ENCODE measurements at regions not wholly inside any gene's neighbourhood (a gene's known extent, or its start where the extent isn't known, plus 50 kb on each side); places are given as distances from the start of the nearest gene placed in this dataset.

- Mint-ChIP-seq H3K27ac (no peak overlapping the region), H3K4me1 (no peaks in the 10 kb centered on the region), H3K4me3 (no peak overlapping the region), H3K36me3 (no peaks in the 10 kb centered on the region), H3K9me3 (no peaks in the 10 kb centered on the region), H3K27me3 (no peaks in the 10 kb centered on the region)
Measured at GRCh38 chr15:72919936-72920465, 132.3 kb upstream of the NEO1 start.

- H3K4me1 Mint-ChIP-seq, result no peaks in the 10 kb centered on the region
- H3K27ac Mint-ChIP-seq, result no peak overlapping the region
- no peaks in the 10 kb centered on the region for H3K36me3 Mint-ChIP-seq
- no peak overlapping the region for H3K4me3 Mint-ChIP-seq
- H3K27me3 Mint-ChIP-seq, result peaks cover under 1% of the 10 kb centered on the region
- no peaks in the 10 kb centered on the region for H3K9me3 Mint-ChIP-seq
Measured at GRCh38 chr15:72916897-72917296, 133.3 kb upstream of the ADPGK start.

DNA sequence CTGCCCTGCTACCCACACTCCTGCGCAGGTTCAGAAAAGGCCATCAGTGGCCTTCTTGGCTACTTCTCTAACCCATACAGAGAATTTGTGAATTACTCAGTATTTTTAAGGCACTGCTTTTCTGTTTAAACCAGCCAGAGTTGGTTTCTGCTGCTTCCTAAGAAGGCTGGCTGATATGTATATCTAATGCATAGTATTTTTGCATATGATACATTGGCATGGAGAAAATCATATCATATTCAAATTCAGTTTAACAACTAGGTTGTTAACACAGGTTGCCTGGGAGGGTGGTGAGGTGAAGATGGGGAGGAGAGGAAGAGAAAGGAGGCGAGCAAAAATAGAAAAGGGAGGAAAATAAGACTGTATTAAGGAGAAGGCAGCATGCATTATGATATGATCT lies 132.8 kb upstream of the ADPGK start:
- peaks cover 5% of the 10 kb centered on the region for H3K27me3 Mint-ChIP-seq
- no peaks in the 10 kb centered on the region for H3K4me1 Mint-ChIP-seq
- peak overlapping the region in 1 of 3 donors; percentile 41 for H3K27ac Mint-ChIP-seq
- no peak overlapping the region for H3K4me3 Mint-ChIP-seq
- no peaks in the 10 kb centered on the region for H3K36me3 Mint-ChIP-seq
- no peaks in the 10 kb centered on the region for H3K9me3 Mint-ChIP-seq

DNA sequence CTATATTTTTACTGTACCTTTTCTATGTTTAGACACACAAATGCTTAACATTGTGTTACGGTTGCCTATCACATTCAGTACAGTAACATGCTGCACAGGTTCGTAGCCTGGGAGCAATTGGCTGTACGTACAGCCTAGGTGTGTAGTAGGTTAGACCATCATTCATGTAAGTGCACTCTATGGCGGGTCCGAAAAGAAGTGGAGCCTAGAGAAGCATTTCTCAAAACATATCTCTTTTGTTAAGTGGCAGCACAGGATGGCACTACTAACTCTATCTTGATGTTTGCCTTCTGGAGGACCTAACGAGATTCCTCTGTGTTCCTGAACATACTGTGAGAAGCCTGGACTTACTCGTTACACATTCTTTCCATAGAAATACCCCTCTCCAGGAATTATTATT lies 132.3 kb upstream of the ADPGK start:
- Mint-ChIP-seq H3K27me3 (peaks cover 5% of the 10 kb centered on the region), H3K4me1 (no peaks in the 10 kb centered on the region), H3K9me3 (no peaks in the 10 kb centered on the region), H3K4me3 (no peak overlapping the region), H3K36me3 (no peaks in the 10 kb centered on the region), H3K27ac (no peak overlapping the region)

GRCh38 chr15:72912996-72913395 lies 129.4 kb upstream of the ADPGK start:
- Mint-ChIP-seq H3K4me3 (no peak overlapping the region), H3K27me3 (peaks cover 5% of the 10 kb centered on the region), H3K9me3 (no peaks in the 10 kb centered on the region), H3K4me1 (no peaks in the 10 kb centered on the region), H3K36me3 (no peaks in the 10 kb centered on the region), H3K27ac (no peak overlapping the region)

DNA sequence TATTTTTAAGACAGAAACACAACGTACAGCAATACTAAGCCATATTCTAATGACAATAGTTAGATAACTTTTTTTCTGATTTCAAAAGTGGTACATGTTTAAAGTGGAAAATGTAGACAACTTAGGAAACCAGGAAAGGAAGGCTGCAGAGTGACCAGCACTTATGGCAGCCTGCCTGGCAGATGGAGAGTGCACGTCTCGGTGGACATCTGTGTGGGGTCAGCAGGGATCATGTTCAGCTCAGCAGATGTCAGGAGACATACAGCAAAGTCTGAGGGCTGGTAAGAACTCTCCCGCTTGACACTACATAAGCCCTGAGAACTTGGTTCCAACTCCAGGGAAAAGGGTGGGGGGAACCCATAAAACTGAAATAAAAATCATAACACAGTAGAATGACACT lies 128.6 kb upstream of the ADPGK start:
- H3K27ac Mint-ChIP-seq, result no peak overlapping the region
- H3K36me3 Mint-ChIP-seq, result no peaks in the 10 kb centered on the region
- no peak overlapping the region for H3K4me3 Mint-ChIP-seq
- H3K27me3 Mint-ChIP-seq, result peaks cover 10% of the 10 kb centered on the region
- H3K9me3 Mint-ChIP-seq, result no peaks in the 10 kb centered on the region
- no peaks in the 10 kb centered on the region for H3K4me1 Mint-ChIP-seq

DNA sequence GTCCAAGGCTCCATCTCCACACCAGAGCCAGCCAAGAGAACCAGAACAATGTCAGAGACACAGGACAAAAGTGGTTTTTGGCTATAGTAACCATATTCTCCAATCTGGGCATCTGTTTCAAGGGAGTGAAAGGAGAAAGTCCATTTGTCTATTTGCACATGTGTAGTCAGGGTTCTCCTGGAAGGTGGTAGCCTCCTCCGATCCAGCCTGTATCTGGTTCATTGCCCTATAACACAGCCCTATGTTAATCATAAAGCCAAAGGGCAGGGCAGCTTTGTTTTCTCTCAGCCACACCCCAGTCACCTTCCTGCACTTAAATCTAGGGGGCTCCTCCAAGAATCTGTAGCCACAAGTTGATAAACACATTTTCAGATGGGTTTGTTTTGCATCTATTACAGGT lies 128.1 kb upstream of the ADPGK start:
- Mint-ChIP-seq H3K27me3 (peaks cover 10% of the 10 kb centered on the region), H3K27ac (no peak overlapping the region), H3K9me3 (no peaks in the 10 kb centered on the region), H3K36me3 (no peaks in the 10 kb centered on the region), H3K4me1 (no peaks in the 10 kb centered on the region), H3K4me3 (no peak overlapping the region)

- Mint-ChIP-seq H3K27ac (no peak overlapping the region), H3K27me3 (peaks cover 12% of the 10 kb centered on the region), H3K36me3 (no peaks in the 10 kb centered on the region), H3K4me3 (no peak overlapping the region), H3K4me1 (no peaks in the 10 kb centered on the region), H3K9me3 (no peaks in the 10 kb centered on the region)
Measured at GRCh38 chr15:72908713-72909112, 125.2 kb upstream of the ADPGK start.

DNA sequence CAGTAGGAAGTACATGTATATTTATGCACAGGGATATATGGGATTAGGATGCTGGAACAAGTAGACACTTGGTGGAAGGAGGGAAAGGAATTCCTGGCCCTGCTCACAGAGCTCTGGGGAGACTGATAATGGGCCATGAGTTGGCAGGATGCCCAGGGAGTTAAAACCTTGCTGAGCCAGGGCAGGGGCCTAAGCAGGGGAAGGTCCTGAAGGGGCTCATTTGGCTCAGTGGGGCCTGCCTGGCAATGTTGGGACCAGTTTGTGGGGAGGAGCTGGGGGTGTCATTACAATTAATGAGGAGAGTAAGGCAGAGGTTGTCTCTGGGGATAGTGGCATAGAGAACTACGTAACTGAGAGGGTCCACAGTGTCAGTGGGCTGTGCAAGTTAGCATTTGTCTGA lies 124.2 kb upstream of the ADPGK start:
- Mint-ChIP-seq H3K9me3 (no peaks in the 10 kb centered on the region), H3K4me3 (no peak overlapping the region), H3K36me3 (no peaks in the 10 kb centered on the region), H3K4me1 (no peaks in the 10 kb centered on the region), H3K27me3 (peaks cover 18% of the 10 kb centered on the region), H3K27ac (no peak overlapping the region)

GRCh38 chr15:72902919-72903260 lies 119.3 kb upstream of the ADPGK start:
- Mint-ChIP-seq H3K36me3 (no peaks in the 10 kb centered on the region), H3K4me3 (no peak overlapping the region), H3K9me3 (no peaks in the 10 kb centered on the region), H3K27me3 (peaks cover 28% of the 10 kb centered on the region), H3K4me1 (peaks cover 0 to 2% (median 0%) of the 10 kb centered on the region in 3 donors), H3K27ac (no peak overlapping the region)

- H3K27me3 Mint-ChIP-seq, result peaks cover 23% of the 10 kb centered on the region
- no peak overlapping the region for H3K27ac Mint-ChIP-seq
- no peak overlapping the region for H3K4me3 Mint-ChIP-seq
- peaks cover 0 to 2% (median 0%) of the 10 kb centered on the region in 3 donors for H3K4me1 Mint-ChIP-seq
- H3K9me3 Mint-ChIP-seq, result no peaks in the 10 kb centered on the region
- no peaks in the 10 kb centered on the region for H3K36me3 Mint-ChIP-seq
Measured at GRCh38 chr15:72902245-72902918, 118.8 kb upstream of the ADPGK start.

DNA sequence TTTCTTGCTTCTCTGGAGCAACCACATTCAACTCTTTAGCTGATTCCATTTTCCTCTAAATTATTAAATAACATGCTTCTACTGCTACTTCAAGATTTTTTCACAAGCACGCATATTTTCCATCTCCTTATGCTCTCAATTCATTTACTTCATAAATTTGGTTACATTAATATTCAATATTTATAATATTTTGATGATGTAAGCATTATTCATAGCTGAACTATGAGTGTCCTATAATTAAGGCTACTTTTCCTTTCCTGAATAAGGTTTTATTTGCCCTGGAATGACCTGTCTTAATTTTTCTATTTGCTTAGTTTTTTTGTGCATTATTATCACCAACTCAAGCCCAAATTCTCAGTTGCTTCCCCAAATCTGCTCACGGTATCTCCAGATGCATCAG lies 109.4 kb upstream of the ADPGK start:
- Mint-ChIP-seq H3K27me3 (peaks cover 13% of the 10 kb centered on the region), H3K9me3 (peaks cover 0 to 1% (median 0%) of the 10 kb centered on the region in 3 donors), H3K36me3 (no peaks in the 10 kb centered on the region), H3K4me3 (no peak overlapping the region), H3K4me1 (no peaks in the 10 kb centered on the region), H3K27ac (no peak overlapping the region)

- H3K27me3 Mint-ChIP-seq, result peaks cover 8% of the 10 kb centered on the region
- no peak overlapping the region for H3K4me3 Mint-ChIP-seq
- peaks cover 0 to 1% (median 0%) of the 10 kb centered on the region in 3 donors for H3K9me3 Mint-ChIP-seq
- no peaks in the 10 kb centered on the region for H3K36me3 Mint-ChIP-seq
- no peaks in the 10 kb centered on the region for H3K4me1 Mint-ChIP-seq
- no peak overlapping the region for H3K27ac Mint-ChIP-seq
Measured at GRCh38 chr15:72890043-72890442, 106.5 kb upstream of the ADPGK start.

DNA sequence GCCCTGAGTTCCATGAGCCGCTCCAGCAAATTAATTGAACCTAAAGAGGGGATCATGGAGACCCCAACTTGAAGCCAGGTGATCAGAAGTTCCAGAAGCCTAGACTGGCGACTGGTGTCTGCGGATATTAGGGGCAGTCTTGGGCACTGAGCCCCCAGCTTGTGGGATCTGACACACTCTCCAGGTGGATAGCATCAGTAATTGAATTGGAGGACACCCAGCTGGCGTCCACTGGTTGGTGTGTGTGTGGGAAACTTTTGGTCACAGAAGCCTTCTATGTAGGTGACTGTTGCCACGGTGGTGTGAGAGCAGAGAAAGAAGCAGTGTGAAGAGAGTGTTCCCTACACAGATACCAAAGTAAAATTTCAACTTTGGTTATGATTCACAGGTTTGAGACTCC lies 106.0 kb upstream of the ADPGK start:
- peaks cover 8% of the 10 kb centered on the region for H3K27me3 Mint-ChIP-seq
- no peak overlapping the region for H3K27ac Mint-ChIP-seq

GRCh38 chr15:72888811-72889210 lies 105.3 kb upstream of the ADPGK start:
- Mint-ChIP-seq H3K4me3 (no peak overlapping the region), H3K36me3 (no peaks in the 10 kb centered on the region)

More for the DNA sequence above, 106.0 kb upstream of the ADPGK start:
- no peak overlapping the region for H3K4me3 Mint-ChIP-seq
- H3K9me3 Mint-ChIP-seq, result peaks cover 0 to 1% (median 0%) of the 10 kb centered on the region in 3 donors
- H3K36me3 Mint-ChIP-seq, result no peaks in the 10 kb centered on the region
- no peaks in the 10 kb centered on the region for H3K4me1 Mint-ChIP-seq

GRCh38 chr15:72888211-72888610 lies 104.7 kb upstream of the ADPGK start:
- Mint-ChIP-seq H3K4me3 (no peak overlapping the region), H3K9me3 (peaks cover 0 to 8% (median 3%) of the 10 kb centered on the region in 3 donors), H3K4me1 (no peaks in the 10 kb centered on the region), H3K27ac (no peak overlapping the region), H3K27me3 (peaks cover 8% of the 10 kb centered on the region), H3K36me3 (no peaks in the 10 kb centered on the region)

More at GRCh38 chr15:72888811-72889210, 105.3 kb upstream of the ADPGK start:
- Mint-ChIP-seq H3K4me1 (no peaks in the 10 kb centered on the region), H3K27me3 (peaks cover 8% of the 10 kb centered on the region), H3K27ac (no peak overlapping the region), H3K9me3 (peaks cover 0 to 4% (median 0%) of the 10 kb centered on the region in 3 donors)
